DMS 273 (cell line): ENCODE measurements at regions not wholly inside any gene's neighbourhood (a gene's known extent, or its start where the extent isn't known, plus 50 kb on each side); places are given as distances from the start of the nearest gene placed in this dataset.
"Not testable (repeated sequence)": the region's sequence is repeated elsewhere in the genome, so short reads cannot be mapped to it uniquely, and the experiment has no call there.

ENCODE experiments used
- DNase-seq: peaks from one replicate; lab custom pipeline; 2025; ENCODE audit not compliant: unreplicated experiment; lab: John Stamatoyannopoulos, UW

GRCh38 chr10:70987396-70988130 is 99.2 kb upstream of the PCBD1 start:
- no peak for DNase-seq

- DNase-seq, result not testable (repeated sequence)
These were observed 101.8 kb upstream of the PCBD1 start for GRCh38 chr10:70990156-70990555.

GRCh38 chr10:70990681-70991080 is 102.3 kb upstream of the PCBD1 start:
- no peak for DNase-seq

GRCh38 chr10:70991140-70992124 is 103.1 kb upstream of the PCBD1 start:
- no peak for DNase-seq

GRCh38 chr10:70992436-70992835 is 104.1 kb upstream of the PCBD1 start:
- no peak for DNase-seq

GRCh38 chr10:70993051-70993450 is 104.7 kb upstream of the PCBD1 start:
- no peak for DNase-seq

- no peak for DNase-seq
These were observed 108.2 kb upstream of the PCBD1 start for GRCh38 chr10:70996549-70996948.

- DNase-seq, result no peak
These were observed 108.9 kb upstream of the PCBD1 start for GRCh38 chr10:70997236-70997635.

- DNase-seq, result no peak
These were observed 109.7 kb upstream of the PCBD1 start for GRCh38 chr10:70998086-70998485.

- no peak for DNase-seq
These were observed 113.1 kb upstream of the PCBD1 start for GRCh38 chr10:71001470-71001869.

- no peak for DNase-seq
These were observed 116.1 kb upstream of the PCBD1 start for GRCh38 chr10:71004176-71005075.

- DNase-seq, result no peak
These were observed 117.3 kb upstream of the PCBD1 start for GRCh38 chr10:71005337-71006305.

GRCh38 chr10:71006506-71006905 is 118.1 kb upstream of the PCBD1 start:
- DNase-seq, result no peak

- DNase-seq, result no peak
These were observed 119.2 kb upstream of the PCBD1 start for GRCh38 chr10:71007516-71007915.

GRCh38 chr10:71008150-71008549 is 119.8 kb upstream of the PCBD1 start:
- DNase-seq, result no peak

GRCh38 chr10:71009126-71009525 is 120.8 kb upstream of the PCBD1 start:
- DNase-seq, result no peak

GRCh38 chr10:71010730-71011129 is 122.4 kb upstream of the PCBD1 start:
- no peak for DNase-seq

- no peak for DNase-seq
These were observed 122.8 kb upstream of the PCBD1 start for GRCh38 chr10:71011141-71011540.

- no peak for DNase-seq
These were observed 125.8 kb upstream of the PCBD1 start for GRCh38 chr10:71014021-71014805.
